Muscle layer of duodenum (tissue), 2 donors: ENCODE measurements at regions not wholly inside any gene's neighbourhood (a gene's known extent, or its start where the extent isn't known, plus 50 kb on each side); places are given as distances from the start of the nearest gene placed in this dataset.

Experiments used
- H3K27ac ChIP-seq: one replicate; pipeline ENCODE4 v1.7.0; 2013; ENCODE audit warnings: mild to moderate bottlenecking, low read length
- H3K27me3 ChIP-seq: one replicate; pipeline ENCODE4 v1.7.0; 2013; ENCODE audit warnings: low read depth, mild to moderate bottlenecking, control low read depth, low read length
- H3K36me3 ChIP-seq, 2 donors: one replicate each; pipeline ENCODE4 v1.7.0; 2013; ENCODE audit warnings: low read length in 2 of 2, control low read depth in 1 of 2, mild to moderate bottlenecking in 1 of 2; ENCODE audit not compliant: insufficient read depth in 2 of 2, control insufficient read depth in 1 of 2
- H3K4me1 ChIP-seq, 2 donors: one replicate each; pipeline ENCODE4 v1.7.0; 2013; ENCODE audit warnings: low read length in 2 of 2, mild to moderate bottlenecking in 2 of 2, control low read depth in 1 of 2, moderate library complexity in 1 of 2; ENCODE audit not compliant: insufficient read depth in 2 of 2, control insufficient read depth in 1 of 2
- H3K4me3 ChIP-seq, 2 donors: one replicate each; pipeline ENCODE4 v1.7.0; 2013; ENCODE audit warnings: low read length in 2 of 2, low read depth in 1 of 2, mild to moderate bottlenecking in 1 of 2
- H3K9me3 ChIP-seq, 2 donors: one replicate each; pipeline ENCODE4 v1.7.0; 2013; ENCODE audit warnings: low read length in 2 of 2, control low read depth in 1 of 2, mild to moderate bottlenecking in 1 of 2; ENCODE audit not compliant: control insufficient read depth in 1 of 2
- donor health status: healthy.

DNA sequence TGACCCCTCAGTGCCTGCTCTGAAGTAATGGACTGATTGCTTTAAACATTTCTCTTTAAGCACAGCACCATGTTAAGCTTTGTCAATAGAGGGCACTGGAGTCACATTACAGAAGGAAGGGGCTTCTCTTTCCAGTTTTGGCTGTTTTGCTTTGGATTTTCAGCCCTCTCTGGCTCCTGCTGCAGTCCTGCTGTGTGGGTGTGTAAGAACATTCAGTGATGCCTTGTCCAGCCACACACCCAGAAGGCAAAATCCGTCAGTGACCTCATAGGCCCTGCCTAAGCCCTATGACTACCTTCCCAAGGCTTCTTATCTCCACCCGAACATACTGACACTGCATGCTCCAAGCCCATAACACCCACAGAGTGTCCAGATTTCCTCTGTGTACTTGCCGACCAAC lies 215.3 kb upstream of the CTSO start:
- no peaks in the 10 kb centered on the region for H3K9me3 ChIP-seq
- no peak overlapping the region for H3K27ac ChIP-seq
- no peak overlapping the region for H3K4me3 ChIP-seq
- H3K4me1 ChIP-seq = peaks cover 0 to 8% of the 10 kb centered on the region in 2 donors
- no peaks in the 10 kb centered on the region for H3K36me3 ChIP-seq
- H3K27me3 ChIP-seq = no peaks in the 10 kb centered on the region

DNA sequence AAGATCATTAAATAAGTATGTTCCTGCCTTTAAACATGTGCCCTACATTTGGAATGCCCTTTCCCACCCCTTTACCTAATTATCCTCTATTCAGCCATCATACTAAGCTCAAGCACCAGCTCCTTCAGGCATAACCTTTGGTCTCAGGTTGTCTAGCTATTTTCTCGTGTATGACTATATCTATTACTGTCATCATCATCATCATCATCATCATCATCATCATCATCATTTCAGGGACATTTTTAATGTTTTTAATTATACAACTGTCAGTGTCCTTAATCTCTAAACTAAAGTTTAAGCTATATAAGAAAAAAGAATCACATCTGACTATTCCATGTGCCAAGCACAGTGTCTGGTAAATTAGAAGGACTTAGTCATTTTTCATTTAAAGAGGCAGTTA lies 214.6 kb upstream of the CTSO start:
- no peak overlapping the region for H3K4me3 ChIP-seq
- H3K27ac ChIP-seq = no peak overlapping the region
- H3K36me3 ChIP-seq = no peaks in the 10 kb centered on the region
- no peaks in the 10 kb centered on the region for H3K9me3 ChIP-seq
- peaks cover 0 to 8% of the 10 kb centered on the region in 2 donors for H3K4me1 ChIP-seq
- no peaks in the 10 kb centered on the region for H3K27me3 ChIP-seq

DNA sequence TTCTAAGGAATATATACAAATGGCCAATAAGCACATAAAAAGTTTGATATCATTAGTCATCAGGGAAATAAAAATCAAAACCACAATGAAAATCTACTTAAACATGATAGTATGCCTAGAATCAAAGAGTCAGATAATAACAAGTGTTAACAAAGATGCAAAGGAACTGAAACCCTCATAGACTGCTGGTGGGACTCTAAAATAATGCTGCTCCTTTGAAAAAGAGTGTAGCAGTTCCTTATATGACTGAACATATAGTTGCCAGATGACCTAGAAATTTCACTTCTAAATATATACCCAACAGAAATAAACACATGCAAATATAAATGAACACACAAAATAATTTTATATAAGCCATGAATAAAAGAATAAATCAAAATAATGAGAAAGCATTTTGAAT lies 205.1 kb upstream of the CTSO start:
- no peak overlapping the region for H3K4me3 ChIP-seq
- H3K27ac ChIP-seq = no peak overlapping the region
- H3K4me1 ChIP-seq = no peaks in the 10 kb centered on the region
- H3K36me3 ChIP-seq = no peaks in the 10 kb centered on the region
- H3K27me3 ChIP-seq = no peaks in the 10 kb centered on the region
- no peaks in the 10 kb centered on the region for H3K9me3 ChIP-seq

DNA sequence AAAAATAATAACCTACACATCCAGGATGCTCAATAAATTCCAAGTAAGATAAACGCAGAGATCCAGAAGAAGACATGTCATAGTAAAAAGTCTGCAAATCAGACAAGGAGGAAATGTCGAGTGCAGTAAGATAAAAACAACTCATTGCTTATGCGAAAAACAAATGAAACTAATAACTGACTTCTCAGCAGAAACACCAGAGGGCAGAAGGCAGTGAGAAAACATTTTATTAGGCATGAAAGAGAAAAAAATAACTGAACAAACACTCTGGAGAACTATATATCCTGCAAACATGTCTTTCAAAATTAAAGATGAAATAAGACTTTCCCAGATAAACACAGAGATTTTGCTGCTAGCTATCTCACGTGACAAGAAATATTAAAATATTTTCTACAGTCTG lies 201.3 kb upstream of the CTSO start:
- H3K36me3 ChIP-seq = no peaks in the 10 kb centered on the region
- H3K27ac ChIP-seq = no peak overlapping the region
- H3K4me1 ChIP-seq = no peaks in the 10 kb centered on the region
- no peaks in the 10 kb centered on the region for H3K27me3 ChIP-seq
- H3K9me3 ChIP-seq = peaks cover 0 to 4% of the 10 kb centered on the region in 2 donors
- no peak overlapping the region for H3K4me3 ChIP-seq

DNA sequence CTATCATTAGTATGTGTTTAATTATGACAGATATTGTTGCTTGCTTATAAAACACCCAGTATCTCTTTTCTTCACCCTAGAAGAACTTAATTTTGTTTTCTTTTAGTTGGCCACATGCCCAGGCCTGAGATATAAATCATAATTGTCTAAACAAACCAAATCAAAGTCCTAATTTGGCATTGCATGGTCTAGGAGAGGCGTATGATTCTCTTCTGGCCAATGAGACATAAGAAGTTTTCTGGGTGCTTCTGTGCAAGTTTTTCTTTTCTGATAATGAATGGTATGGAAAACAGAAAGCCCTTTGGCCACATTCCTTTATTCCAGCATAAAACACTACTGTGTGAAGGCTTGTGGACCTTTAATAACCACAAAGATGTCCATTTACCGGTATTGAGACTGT lies 192.9 kb upstream of the CTSO start:
- Histone ChIP-seq H3K27ac (no peak overlapping the region), H3K9me3 (peaks cover 0 to 4% of the 10 kb centered on the region in 2 donors), H3K4me1 (peaks cover 0 to 9% of the 10 kb centered on the region in 2 donors), H3K27me3 (no peaks in the 10 kb centered on the region), H3K36me3 (no peaks in the 10 kb centered on the region), H3K4me3 (no peak overlapping the region)

DNA sequence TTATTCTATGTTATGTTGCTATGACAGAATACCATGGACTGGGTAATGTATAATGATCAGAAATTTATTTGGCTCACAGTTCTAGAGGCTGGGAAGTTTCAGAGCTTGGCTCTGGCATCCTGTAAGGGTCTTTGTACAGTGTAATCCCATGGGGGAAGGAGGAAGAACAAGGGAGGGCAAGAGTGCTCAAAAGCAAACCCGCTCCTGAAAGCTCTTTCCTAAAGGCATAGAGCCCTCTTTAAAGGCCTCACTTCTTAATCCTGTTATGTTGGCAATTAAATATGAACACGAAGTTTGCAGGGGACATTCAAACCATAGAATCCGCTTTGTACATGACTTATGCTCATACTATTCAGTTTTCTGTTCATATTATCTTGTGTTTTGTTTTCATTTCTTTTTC lies 191.3 kb upstream of the CTSO start:
- Histone ChIP-seq H3K9me3 (no peaks in the 10 kb centered on the region), H3K27me3 (no peaks in the 10 kb centered on the region), H3K4me1 (peaks cover 0 to 15% of the 10 kb centered on the region in 2 donors), H3K36me3 (no peaks in the 10 kb centered on the region), H3K4me3 (no peak overlapping the region), H3K27ac (peak overlapping the region; percentile 9)

DNA sequence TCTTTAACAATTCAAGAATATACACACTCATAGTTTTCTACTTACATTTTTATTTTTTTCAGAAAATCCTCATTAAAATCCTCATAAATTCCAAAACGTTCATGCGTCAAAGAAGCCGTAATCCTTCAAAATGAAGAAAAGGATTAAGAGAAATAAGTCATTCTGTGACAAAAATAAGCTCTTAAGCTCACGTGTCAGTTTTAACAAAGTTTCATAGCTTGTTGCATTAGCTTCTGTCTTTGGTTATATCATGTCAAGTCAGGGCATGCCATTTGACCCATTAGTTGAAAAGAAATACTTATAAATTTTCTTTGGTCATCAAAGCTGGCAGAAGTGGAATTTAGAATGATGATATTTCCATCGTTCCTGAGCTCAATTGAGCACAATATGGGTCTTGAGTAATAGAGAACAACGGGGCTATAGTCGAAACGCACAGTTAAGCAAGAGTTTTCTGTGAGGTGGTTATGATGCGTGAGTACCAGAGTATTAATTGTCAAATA lies 185.2 kb upstream of the CTSO start:
- H3K27me3 ChIP-seq = no peaks in the 10 kb centered on the region
- H3K4me1 ChIP-seq = peaks cover 0 to 9% of the 10 kb centered on the region in 2 donors
- H3K4me3 ChIP-seq = no peak overlapping the region
- no peak overlapping the region for H3K27ac ChIP-seq
- H3K36me3 ChIP-seq = no peaks in the 10 kb centered on the region
- no peaks in the 10 kb centered on the region for H3K9me3 ChIP-seq

DNA sequence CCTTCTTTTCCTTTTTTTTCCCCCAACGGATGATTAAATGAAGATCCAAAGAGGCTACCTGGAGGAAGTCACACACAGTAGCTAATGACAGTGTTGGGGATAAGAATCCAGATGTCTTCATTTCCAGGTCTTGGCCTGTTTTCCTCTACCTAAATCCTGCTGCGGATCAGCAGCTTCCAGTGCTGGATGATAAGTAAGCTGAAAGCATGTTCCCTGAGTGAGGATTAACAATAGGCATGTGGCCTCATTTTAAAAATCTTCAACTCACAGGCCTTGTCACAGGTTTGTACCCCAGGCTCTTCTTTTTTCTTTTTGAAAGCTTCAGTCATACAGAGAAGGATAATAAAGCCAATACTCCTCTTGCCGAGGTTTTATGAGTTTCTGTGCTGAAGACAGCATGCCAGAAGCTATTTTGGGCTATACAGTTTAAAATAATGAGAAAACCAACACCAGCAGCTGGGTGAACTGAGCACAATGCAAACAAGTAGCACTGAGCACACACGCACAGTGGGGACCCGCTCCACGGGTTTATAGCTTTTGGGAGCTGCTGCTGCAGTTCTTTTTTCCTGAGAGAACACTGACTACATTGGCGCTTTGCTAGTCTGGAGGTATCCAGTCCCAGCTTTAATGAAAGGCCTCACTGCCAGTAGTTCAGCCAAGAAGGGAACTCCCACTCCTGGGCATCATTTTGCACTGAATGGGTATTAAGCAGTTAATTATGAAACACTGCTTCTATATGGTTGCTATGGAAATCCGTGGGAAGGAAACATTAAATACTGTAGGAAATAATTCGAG lies 184.2 kb upstream of the CTSO start:
- Histone ChIP-seq H3K36me3 (no peaks in the 10 kb centered on the region), H3K4me1 (peaks cover 0 to 9% of the 10 kb centered on the region in 2 donors), H3K27ac (no peak overlapping the region), H3K4me3 (no peak overlapping the region), H3K9me3 (no peaks in the 10 kb centered on the region), H3K27me3 (no peaks in the 10 kb centered on the region)

DNA sequence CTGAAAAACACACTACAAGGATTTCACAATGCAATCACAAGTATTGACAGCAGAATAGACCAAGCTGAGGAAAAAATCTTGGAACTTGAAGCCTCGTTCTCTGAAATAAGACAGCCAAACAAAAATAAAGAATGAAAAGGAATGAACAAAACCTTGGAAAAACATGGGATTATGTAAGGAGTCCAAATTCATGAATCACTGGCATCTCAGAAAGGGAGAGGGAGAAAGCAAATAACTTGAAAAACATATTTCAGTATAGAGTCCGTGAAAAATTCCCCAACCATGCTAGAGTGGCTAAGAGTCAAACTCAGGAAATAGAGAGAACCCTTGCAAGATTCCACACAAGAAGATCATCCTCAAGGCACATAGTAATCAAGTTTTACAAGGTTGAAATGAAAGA lies 178.5 kb upstream of the CTSO start:
- H3K9me3 ChIP-seq = no peaks in the 10 kb centered on the region
- H3K27ac ChIP-seq = no peak overlapping the region
- no peaks in the 10 kb centered on the region for H3K27me3 ChIP-seq
- H3K4me3 ChIP-seq = no peak overlapping the region
- H3K4me1 ChIP-seq = no peaks in the 10 kb centered on the region
- H3K36me3 ChIP-seq = no peaks in the 10 kb centered on the region

DNA sequence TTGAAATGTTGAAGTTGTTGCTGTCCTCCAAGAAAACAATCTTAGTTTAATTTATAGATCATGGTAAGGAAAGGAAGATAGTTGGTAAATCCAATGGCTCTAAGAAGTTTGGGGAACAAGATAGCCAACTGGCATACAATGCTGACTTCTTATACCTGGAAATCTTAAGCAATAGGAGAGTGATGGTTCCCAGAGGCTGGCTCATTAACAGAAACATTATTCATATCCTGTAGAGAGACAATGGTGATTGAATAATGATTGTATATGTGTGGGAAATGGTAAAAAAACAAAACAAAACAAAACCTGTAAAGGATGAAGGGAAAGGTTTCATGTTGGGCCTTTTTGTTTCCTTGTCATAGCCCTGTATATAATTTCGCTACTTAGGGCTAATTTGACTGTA lies 174.9 kb upstream of the CTSO start:
- no peaks in the 10 kb centered on the region for H3K27me3 ChIP-seq
- H3K4me1 ChIP-seq = no peaks in the 10 kb centered on the region
- no peak overlapping the region for H3K27ac ChIP-seq
- peaks cover 0 to 3% of the 10 kb centered on the region in 2 donors for H3K9me3 ChIP-seq
- no peaks in the 10 kb centered on the region for H3K36me3 ChIP-seq
- no peak overlapping the region for H3K4me3 ChIP-seq

DNA sequence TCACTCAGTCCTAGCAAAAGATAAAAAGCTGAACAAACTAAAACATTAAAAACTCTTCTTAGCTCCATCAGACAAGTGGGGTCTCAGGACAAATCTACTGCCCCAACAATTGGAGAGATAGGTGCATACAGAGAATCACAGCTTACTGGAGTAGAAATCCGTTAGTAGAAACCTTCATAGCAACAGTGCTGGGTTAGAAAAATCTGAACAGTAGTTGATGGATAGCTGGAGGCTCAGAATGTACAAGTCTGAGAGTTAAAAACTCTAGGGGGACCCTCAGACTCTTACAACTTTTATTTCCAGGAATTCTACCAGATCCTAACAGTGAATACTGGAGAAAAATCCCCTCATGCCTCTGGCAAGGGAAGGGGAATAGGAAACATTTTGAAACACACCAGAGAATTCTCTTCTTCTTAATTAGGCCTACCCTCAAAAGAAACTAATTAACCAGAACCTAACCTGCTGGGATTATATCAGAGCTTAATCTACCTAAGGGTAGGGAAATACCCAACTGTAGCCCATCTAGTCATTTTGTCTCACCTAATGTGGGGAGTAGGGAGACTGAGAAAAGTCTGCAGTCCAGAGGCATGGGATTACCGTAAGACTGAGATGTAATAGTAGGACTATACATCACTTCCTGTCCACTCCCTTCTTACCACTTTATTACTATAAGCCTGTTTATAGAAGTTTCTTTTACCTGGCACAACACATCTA lies 165.0 kb upstream of the CTSO start:
- H3K9me3 ChIP-seq = no peaks in the 10 kb centered on the region
- H3K27me3 ChIP-seq = no peaks in the 10 kb centered on the region
- no peaks in the 10 kb centered on the region for H3K36me3 ChIP-seq
- no peak overlapping the region for H3K27ac ChIP-seq
- H3K4me3 ChIP-seq = no peak overlapping the region
- no peaks in the 10 kb centered on the region for H3K4me1 ChIP-seq
